ENCODE measurements at regions not wholly inside any gene's neighbourhood (a gene's known extent, or its start where the extent isn't known, plus 50 kb on each side); places are given as distances from the start of the nearest gene placed in this dataset.

- WGBS (ENCODE audit: insufficient coverage, low lambda C conversion rate): no CpG with 5 or more reads among the region's 3 CpGs
Measured at GRCh38 chr7:125386211-125386610, 456.6 kb upstream of the POT1 start.

GRCh38 chr7:125383324-125383723 is 453.7 kb upstream of the POT1 start:
- no peaks in the 10 kb centered on the region for H3K4me1 ChIP-seq (ENCODE audit: control insufficient read depth, insufficient read depth, low read length)
- H3K9me3 ChIP-seq (ENCODE audit: control insufficient read depth, low read depth, low read length): no peaks in the 10 kb centered on the region
- WGBS (ENCODE audit: insufficient coverage, low lambda C conversion rate): 0% methylated on average over 1 of the region's 2 CpGs
- no peak overlapping the region for H3K27ac ChIP-seq (ENCODE audit: low read length)
- DNase-seq: no peak
- no peak overlapping the region for H3K4me3 ChIP-seq (ENCODE audit: low read length)
- no peaks in the 10 kb centered on the region for H3K36me3 ChIP-seq (ENCODE audit: control insufficient read depth, insufficient read depth, low read length)
- no peaks in the 10 kb centered on the region for H3K27me3 ChIP-seq (ENCODE audit: control insufficient read depth, insufficient read depth, low read length)

More at GRCh38 chr7:125386211-125386610, 456.6 kb upstream of the POT1 start:
- H3K27ac ChIP-seq (ENCODE audit: low read length): no peak overlapping the region
- H3K27me3 ChIP-seq (ENCODE audit: control insufficient read depth, insufficient read depth, low read length): no peaks in the 10 kb centered on the region
- H3K9me3 ChIP-seq (ENCODE audit: control insufficient read depth, low read depth, low read length): no peaks in the 10 kb centered on the region
- H3K36me3 ChIP-seq (ENCODE audit: control insufficient read depth, insufficient read depth, low read length): no peaks in the 10 kb centered on the region
- no peak overlapping the region for H3K4me3 ChIP-seq (ENCODE audit: low read length)
- H3K4me1 ChIP-seq (ENCODE audit: control insufficient read depth, insufficient read depth, low read length): no peaks in the 10 kb centered on the region
- DNase-seq: no peak

- no peak overlapping the region for H3K27ac ChIP-seq (ENCODE audit: low read length)
- no peaks in the 10 kb centered on the region for H3K9me3 ChIP-seq (ENCODE audit: control insufficient read depth, low read depth, low read length)
- no peaks in the 10 kb centered on the region for H3K27me3 ChIP-seq (ENCODE audit: control insufficient read depth, insufficient read depth, low read length)
- 86% methylated on average over 1 of the region's 1 CpG for WGBS (ENCODE audit: insufficient coverage, low lambda C conversion rate)
- no peaks in the 10 kb centered on the region for H3K4me1 ChIP-seq (ENCODE audit: control insufficient read depth, insufficient read depth, low read length)
- no peak overlapping the region for H3K4me3 ChIP-seq (ENCODE audit: low read length)
- no peak for DNase-seq
- no peaks in the 10 kb centered on the region for H3K36me3 ChIP-seq (ENCODE audit: control insufficient read depth, insufficient read depth, low read length)
Measured at GRCh38 chr7:125382401-125382800, 452.8 kb upstream of the POT1 start.

- no peaks in the 10 kb centered on the region for H3K9me3 ChIP-seq (ENCODE audit: control insufficient read depth, low read depth, low read length)
- no peaks in the 10 kb centered on the region for H3K27me3 ChIP-seq (ENCODE audit: control insufficient read depth, insufficient read depth, low read length)
- no peaks in the 10 kb centered on the region for H3K36me3 ChIP-seq (ENCODE audit: control insufficient read depth, insufficient read depth, low read length)
- 71% methylated on average over 1 of the region's 3 CpGs for WGBS (ENCODE audit: insufficient coverage, low lambda C conversion rate)
- H3K27ac ChIP-seq (ENCODE audit: low read length): no peak overlapping the region
- H3K4me1 ChIP-seq (ENCODE audit: control insufficient read depth, insufficient read depth, low read length): no peaks in the 10 kb centered on the region
- no peak overlapping the region for H3K4me3 ChIP-seq (ENCODE audit: low read length)
- no peak for DNase-seq
Measured at GRCh38 chr7:125375942-125376341, 446.3 kb upstream of the POT1 start.

- no peak overlapping the region for H3K4me3 ChIP-seq (ENCODE audit: low read length)
- no peaks in the 10 kb centered on the region for H3K9me3 ChIP-seq (ENCODE audit: control insufficient read depth, low read depth, low read length)
- H3K27ac ChIP-seq (ENCODE audit: low read length): no peak overlapping the region
- H3K27me3 ChIP-seq (ENCODE audit: control insufficient read depth, insufficient read depth, low read length): no peaks in the 10 kb centered on the region
- H3K4me1 ChIP-seq (ENCODE audit: control insufficient read depth, insufficient read depth, low read length): no peaks in the 10 kb centered on the region
- no peaks in the 10 kb centered on the region for H3K36me3 ChIP-seq (ENCODE audit: control insufficient read depth, insufficient read depth, low read length)
- no CpG with 5 or more reads among the region's 2 CpGs for WGBS (ENCODE audit: insufficient coverage, low lambda C conversion rate)
- DNase-seq: no peak
Measured at GRCh38 chr7:125370502-125370901, 440.9 kb upstream of the POT1 start.

GRCh38 chr7:125363873-125364272 is 434.2 kb upstream of the POT1 start:
- H3K4me1 ChIP-seq (ENCODE audit: control insufficient read depth, insufficient read depth, low read length): no peaks in the 10 kb centered on the region
- no peak overlapping the region for H3K27ac ChIP-seq (ENCODE audit: low read length)
- H3K9me3 ChIP-seq (ENCODE audit: control insufficient read depth, low read depth, low read length): no peaks in the 10 kb centered on the region
- 74% methylated on average over 4 of the region's 4 CpGs for WGBS (ENCODE audit: insufficient coverage, low lambda C conversion rate)
- no peak overlapping the region for H3K4me3 ChIP-seq (ENCODE audit: low read length)
- DNase-seq: no peak
- H3K36me3 ChIP-seq (ENCODE audit: control insufficient read depth, insufficient read depth, low read length): no peaks in the 10 kb centered on the region
- no peaks in the 10 kb centered on the region for H3K27me3 ChIP-seq (ENCODE audit: control insufficient read depth, insufficient read depth, low read length)

GRCh38 chr7:125358551-125359167 is 429.0 kb upstream of the POT1 start:
- Histone ChIP-seq H3K27ac (ENCODE audit: low read length) (no peak overlapping the region), H3K4me3 (ENCODE audit: low read length) (no peak overlapping the region), H3K36me3 (ENCODE audit: control insufficient read depth, insufficient read depth, low read length) (no peaks in the 10 kb centered on the region), H3K27me3 (ENCODE audit: control insufficient read depth, insufficient read depth, low read length) (no peaks in the 10 kb centered on the region), H3K9me3 (ENCODE audit: control insufficient read depth, low read depth, low read length) (no peaks in the 10 kb centered on the region), H3K4me1 (ENCODE audit: control insufficient read depth, insufficient read depth, low read length) (no peaks in the 10 kb centered on the region)
- DNase-seq: no peak
- 69% methylated on average over 2 of the region's 3 CpGs for WGBS (ENCODE audit: insufficient coverage, low lambda C conversion rate)

- no CpG with 5 or more reads among the region's 1 CpG for WGBS (ENCODE audit: insufficient coverage, low lambda C conversion rate)
- Histone ChIP-seq H3K36me3 (ENCODE audit: control insufficient read depth, insufficient read depth, low read length) (no peaks in the 10 kb centered on the region), H3K4me3 (ENCODE audit: low read length) (no peak overlapping the region), H3K27me3 (ENCODE audit: control insufficient read depth, insufficient read depth, low read length) (no peaks in the 10 kb centered on the region), H3K4me1 (ENCODE audit: control insufficient read depth, insufficient read depth, low read length) (no peaks in the 10 kb centered on the region), H3K27ac (ENCODE audit: low read length) (no peak overlapping the region), H3K9me3 (ENCODE audit: control insufficient read depth, low read depth, low read length) (no peaks in the 10 kb centered on the region)
- DNase-seq: no peak
Measured at GRCh38 chr7:125357676-125358455, 428.2 kb upstream of the POT1 start.

GRCh38 chr7:125355899-125356298 is 426.3 kb upstream of the POT1 start:
- no peaks in the 10 kb centered on the region for H3K9me3 ChIP-seq (ENCODE audit: control insufficient read depth, low read depth, low read length)
- 80% methylated on average over 2 of the region's 6 CpGs for WGBS (ENCODE audit: insufficient coverage, low lambda C conversion rate)
- DNase-seq: peak in 1 of 2 donors; percentile 2
- H3K36me3 ChIP-seq (ENCODE audit: control insufficient read depth, insufficient read depth, low read length): no peaks in the 10 kb centered on the region
- no peaks in the 10 kb centered on the region for H3K27me3 ChIP-seq (ENCODE audit: control insufficient read depth, insufficient read depth, low read length)
- no peaks in the 10 kb centered on the region for H3K4me1 ChIP-seq (ENCODE audit: control insufficient read depth, insufficient read depth, low read length)
- no peak overlapping the region for H3K27ac ChIP-seq (ENCODE audit: low read length)
- no peak overlapping the region for H3K4me3 ChIP-seq (ENCODE audit: low read length)

GRCh38 chr7:125347269-125347668 is 417.6 kb upstream of the POT1 start:
- Histone ChIP-seq H3K36me3 (ENCODE audit: control insufficient read depth, insufficient read depth, low read length) (no peaks in the 10 kb centered on the region), H3K9me3 (ENCODE audit: control insufficient read depth, low read depth, low read length) (no peaks in the 10 kb centered on the region), H3K27me3 (ENCODE audit: control insufficient read depth, insufficient read depth, low read length) (no peaks in the 10 kb centered on the region), H3K4me1 (ENCODE audit: control insufficient read depth, insufficient read depth, low read length) (no peaks in the 10 kb centered on the region), H3K27ac (ENCODE audit: low read length) (no peak overlapping the region), H3K4me3 (ENCODE audit: low read length) (no peak overlapping the region)
- WGBS (ENCODE audit: insufficient coverage, low lambda C conversion rate): 93% methylated on average over 5 of the region's 6 CpGs
- DNase-seq: peak in 1 of 2 donors; percentile 2

- no peak for DNase-seq
- no peaks in the 10 kb centered on the region for H3K36me3 ChIP-seq (ENCODE audit: control insufficient read depth, insufficient read depth, low read length)
- WGBS (ENCODE audit: insufficient coverage, low lambda C conversion rate): 100% methylated on average over 1 of the region's 4 CpGs
Measured at GRCh38 chr7:125338110-125338509, 408.5 kb upstream of the POT1 start.

More at GRCh38 chr7:125338110-125338509, 408.5 kb upstream of the POT1 start:
- no peaks in the 10 kb centered on the region for H3K9me3 ChIP-seq (ENCODE audit: control insufficient read depth, low read depth, low read length)
- no peak overlapping the region for H3K4me3 ChIP-seq (ENCODE audit: low read length)
- H3K4me1 ChIP-seq (ENCODE audit: control insufficient read depth, insufficient read depth, low read length): no peaks in the 10 kb centered on the region
- no peaks in the 10 kb centered on the region for H3K27me3 ChIP-seq (ENCODE audit: control insufficient read depth, insufficient read depth, low read length)
- H3K27ac ChIP-seq (ENCODE audit: low read length): no peak overlapping the region

All from large intestine (tissue), 3 donors.